Stimulated activated CD4-positive, alpha-beta T cell treated with anti-CD3 and anti-CD28 coated beads, Interleukin-12 subunit alpha, Interleukin-12 subunit beta, amount 100 ng/mL, for 24 hours (primary cell): ENCODE measurements at regions not wholly inside any gene's neighbourhood (a gene's known extent, or its start where the extent isn't known, plus 50 kb on each side); places are given as distances from the start of the nearest gene placed in this dataset.
"Not testable (repeated sequence)": the region's sequence is repeated elsewhere in the genome, so short reads cannot be mapped to it uniquely, and the experiment has no call there.

Experiments used
- DNase-seq, 2 experiments: peaks; one replicate each; pipeline ENCODE4 v3.0.0-alpha.2; 2020; ENCODE audit warnings: low read depth in 2 of 2

DNA sequence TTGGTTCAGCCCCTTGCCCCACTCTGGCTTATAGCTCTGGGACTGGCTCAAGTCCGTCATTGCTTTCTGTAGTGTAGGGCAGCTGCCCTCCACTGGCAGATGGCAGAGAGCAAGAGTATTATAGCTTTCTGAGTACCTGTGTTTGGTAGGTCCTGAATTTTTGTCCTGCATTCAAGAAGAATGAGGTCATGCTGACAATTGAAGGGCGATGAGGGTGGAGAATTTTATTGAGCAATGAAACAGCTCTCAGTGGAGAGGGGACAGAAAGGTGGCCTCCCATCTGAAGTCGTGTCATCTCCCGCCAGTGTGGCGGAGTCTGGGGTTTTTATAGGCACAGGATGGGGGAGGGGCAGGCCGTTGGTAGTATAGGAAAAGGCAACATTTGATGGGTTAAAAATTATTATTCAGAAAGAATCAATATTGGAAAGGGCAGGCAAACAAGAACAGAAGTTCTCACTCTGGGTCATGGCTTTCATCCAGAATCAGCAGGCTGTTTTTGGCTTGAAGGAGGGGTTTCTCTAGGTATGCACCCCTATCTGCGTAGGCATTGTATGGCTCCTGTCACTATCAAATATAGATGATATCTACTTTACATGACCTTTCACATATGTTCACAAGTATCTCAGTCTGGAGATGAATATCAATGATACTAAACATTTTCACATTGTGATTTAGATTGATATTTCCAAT lies 1239.7 kb upstream of the ALCAM start:
- DNase-seq = no peak

DNA sequence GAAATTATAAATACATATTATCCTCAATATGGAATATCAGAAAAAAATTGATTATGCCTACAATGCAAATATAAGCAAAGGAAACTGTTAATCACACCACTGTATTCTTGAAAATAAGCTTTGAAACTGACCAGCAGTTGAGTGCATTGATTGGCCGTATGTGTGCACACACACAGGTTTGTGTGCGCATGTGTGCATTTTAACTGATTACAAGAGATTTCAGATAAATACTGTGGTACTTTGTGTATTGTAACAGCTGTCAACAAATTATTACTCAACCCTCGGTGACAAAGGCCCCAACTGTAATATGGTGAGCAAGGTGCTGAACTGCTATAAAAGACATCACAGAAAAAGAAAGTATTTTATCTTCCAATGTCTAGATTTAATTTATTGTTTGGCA lies 1238.9 kb upstream of the ALCAM start:
- no peak for DNase-seq

DNA sequence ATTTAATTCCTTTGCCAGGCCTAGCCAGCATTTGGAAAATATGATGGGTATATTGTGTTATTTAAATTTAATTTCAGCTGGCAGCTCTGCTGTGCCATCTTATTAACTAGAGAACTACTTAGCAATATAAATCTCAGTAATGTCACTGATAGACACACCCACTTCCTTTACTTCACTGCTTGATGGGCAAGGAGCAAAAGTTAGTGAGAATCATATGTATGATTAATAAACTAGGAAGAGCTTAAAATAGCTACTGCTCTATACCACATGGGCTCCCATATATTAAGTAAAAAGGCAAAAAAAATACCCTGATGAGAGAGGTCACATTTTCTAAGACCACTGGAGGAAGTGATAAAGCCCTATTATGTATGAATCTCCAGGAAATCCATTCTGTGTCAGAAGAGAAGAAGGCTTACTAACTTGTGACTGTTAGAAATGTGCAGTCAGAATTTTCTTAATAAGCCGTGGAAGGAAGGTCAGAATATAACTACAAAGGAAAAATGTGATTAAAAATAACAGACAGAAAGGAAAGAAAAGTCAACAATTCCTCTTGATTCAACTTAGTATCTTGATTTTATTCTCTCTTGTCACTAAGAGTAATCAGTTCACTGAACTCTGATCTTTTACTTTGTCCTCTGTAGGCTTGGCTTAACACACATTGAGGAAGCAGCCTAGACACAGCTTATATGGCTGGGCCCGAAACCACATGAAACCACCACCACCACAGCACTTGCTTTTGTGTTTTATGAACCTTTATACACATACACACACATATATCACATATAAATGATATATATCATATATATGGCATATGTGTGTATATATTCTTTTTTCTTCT lies 1233.9 kb upstream of the ALCAM start:
- DNase-seq = no peak

DNA sequence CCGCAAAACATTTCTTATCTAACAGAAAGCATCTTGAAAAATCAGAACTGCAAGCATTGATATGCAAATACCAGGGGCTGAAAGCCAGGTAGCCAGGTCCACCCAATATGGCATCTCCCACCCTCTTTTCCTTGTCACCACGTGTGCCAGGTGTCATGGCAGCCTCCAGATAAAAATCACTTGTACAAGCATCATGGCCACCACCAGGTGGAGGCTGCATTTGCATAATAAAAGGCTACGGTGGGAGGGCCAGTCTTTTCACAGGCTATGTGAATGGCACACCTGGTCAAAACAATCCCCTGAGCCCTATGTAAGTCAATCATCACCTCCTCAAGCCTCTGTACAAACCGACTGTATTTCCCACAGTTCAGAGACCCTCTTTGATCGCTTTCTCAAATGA lies 1233.1 kb upstream of the ALCAM start:
- no peak for DNase-seq

DNA sequence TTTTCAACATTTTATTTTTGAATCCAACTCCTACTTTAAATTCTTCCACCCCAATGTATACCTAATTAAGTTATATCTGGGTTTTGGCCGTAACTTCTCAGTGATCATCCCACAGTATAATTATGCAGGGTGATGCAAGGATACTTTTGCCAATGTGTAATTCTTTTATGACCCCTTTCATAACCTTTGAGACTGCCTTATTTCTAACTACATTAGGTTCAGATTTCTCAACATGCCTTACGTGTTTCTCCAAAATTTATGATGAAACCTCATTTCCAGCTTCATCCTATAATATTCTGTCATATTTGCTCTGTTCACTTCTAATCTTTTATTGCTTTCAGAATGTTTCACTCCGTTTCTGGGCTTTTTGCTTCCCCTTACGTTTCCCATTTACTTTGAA lies 1229.6 kb upstream of the ALCAM start:
- no peak for DNase-seq

DNA sequence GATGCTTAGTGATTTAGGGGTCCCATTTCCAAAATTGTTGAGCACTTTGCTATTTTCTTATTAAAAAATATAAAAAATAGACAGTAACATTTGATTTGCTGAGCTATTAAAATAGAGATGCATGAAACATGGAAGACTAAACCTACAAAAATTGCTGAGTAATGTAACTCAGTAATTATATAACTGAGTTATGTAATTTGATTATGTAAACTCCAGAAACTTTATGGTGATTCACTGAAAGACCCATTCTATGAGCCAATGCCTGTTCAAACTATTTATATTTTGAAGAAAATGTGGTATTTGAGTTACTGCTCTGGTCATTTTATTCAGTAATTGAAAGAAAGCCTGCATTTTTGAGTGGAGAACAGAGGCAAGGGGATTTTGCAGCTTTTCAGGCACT lies 1221.5 kb upstream of the ALCAM start:
- no peak for DNase-seq

DNA sequence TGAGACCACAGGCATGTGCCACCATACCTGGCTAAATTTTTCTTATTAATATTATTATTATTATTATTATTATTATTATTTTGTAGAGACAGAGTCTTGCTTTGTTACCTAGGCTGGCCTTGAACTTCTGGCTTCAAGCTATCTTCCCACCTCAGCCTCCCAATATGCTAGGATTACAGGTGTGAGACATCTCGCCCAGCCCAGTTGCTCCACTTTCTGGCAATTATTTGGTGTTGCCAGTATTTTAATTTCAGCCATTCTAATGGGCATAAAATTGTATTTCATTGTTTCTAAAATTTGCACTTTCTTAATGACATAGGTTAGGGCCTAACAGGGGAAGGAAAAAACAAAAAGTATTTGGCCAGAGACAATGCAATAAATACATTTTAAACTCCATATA lies 1217.6 kb upstream of the ALCAM start:
- no peak for DNase-seq

DNA sequence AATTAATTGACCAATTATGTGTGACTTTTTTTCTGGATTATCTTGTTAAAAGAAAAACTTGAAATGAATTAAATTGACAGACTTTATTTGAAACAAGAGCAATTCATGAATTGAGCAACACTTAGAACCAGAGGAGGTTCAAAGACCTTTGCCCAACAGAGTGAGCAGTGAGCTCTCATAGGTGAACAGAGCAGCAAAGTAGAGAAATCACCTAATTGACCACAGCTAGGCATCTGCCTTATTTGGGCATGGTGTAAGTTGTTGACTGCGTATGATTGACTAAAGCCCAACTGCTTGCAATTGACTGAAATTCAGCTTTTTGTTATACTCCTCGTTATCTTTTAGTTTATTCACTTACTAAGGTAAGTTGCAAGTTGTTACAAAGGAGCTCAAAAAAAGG lies 1216.0 kb upstream of the ALCAM start:
- DNase-seq = no peak

DNA sequence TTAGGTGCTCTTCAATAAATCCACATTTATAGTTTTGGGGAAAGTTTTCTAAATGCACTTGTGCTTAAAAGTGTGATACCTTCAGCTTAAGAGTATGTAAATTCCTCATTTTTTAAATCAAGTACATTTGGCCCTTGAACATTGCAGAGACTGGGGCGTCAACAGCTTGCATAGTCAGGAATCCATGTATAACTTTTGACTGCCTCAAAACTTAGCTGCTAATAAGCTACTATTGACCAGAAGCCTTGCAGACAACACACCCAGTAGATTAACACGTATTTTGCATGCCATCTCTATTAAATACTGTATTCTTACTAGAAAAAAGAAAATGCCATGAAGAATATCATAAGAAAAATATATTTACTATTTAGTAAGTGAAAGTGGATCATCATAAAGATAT lies 1211.8 kb upstream of the ALCAM start:
- no peak for DNase-seq

DNA sequence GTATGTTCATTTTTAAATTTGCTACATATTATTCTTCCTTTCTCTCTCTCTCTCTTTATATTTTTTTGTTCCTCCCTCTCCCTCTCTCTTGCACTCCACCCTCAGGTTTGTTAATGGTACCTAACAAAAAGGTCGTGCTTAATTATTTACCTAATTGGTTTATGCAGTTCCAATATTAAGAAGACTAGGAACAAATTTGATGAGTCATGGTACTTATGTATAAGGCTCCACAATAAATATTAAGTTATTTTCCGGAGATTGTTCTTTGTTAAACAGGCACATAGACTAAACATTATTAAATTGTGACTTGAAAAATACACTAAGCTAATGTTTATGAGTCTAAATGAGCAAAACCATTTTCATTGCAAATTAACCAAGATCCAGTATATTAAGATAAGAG lies 1200.8 kb upstream of the ALCAM start:
- DNase-seq = no peak

DNA sequence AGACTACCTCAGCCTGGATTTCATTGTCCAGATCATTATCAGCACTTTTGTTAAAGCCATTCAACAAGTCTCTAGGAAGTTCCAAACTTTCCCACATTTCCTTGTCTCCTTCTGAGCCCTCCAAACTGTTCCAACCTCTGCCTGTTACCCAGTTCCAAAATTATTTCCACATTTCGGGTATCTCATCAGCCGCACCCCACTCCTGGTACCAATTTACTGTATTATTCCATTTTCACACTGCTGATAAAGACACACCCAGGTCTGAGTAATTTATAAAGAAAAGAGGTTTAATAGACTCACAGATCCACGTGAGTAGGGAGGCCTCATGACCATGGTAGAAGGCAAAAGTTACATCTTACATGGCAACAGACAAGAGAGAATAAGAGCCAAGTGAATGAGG lies 1198.3 kb upstream of the ALCAM start:
- no peak for DNase-seq

DNA sequence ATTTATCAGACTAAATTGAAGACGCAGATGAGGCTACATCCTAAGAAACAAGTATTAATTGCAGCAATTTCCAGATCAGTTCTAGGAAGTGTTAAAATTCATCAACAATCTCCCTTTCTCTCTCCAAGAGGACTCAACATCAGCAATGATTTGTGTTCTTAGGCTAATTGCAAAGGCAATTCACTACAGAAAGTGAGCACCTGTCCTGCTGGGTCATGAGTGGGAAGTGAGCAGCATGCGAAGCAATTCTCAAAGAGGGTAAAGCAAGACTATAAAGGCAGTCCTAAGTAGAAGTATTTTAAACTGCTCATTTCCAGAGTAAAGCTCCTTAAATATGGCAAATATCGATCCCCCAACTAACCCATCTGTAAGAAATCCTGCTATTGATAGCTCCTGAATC lies 1191.0 kb upstream of the ALCAM start:
- DNase-seq = no peak

DNA sequence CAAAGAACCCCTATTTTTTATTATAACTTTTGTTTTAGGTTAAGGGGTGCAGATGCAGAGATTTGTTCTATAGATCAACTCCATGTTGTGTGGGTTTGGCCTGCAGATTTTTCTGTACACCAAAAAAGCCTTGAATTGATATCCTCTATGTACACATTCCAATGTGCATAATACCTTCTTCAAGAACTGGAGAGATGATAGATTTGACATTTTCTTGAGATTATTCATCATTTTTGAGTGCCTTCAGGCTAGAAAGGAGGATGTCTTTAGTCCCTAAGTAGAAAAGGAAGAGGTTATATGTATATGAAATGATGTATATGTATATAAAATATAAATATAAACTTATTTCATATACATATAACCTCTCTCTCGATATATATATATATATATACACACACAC lies 1190.0 kb upstream of the ALCAM start:
- DNase-seq = no peak

DNA sequence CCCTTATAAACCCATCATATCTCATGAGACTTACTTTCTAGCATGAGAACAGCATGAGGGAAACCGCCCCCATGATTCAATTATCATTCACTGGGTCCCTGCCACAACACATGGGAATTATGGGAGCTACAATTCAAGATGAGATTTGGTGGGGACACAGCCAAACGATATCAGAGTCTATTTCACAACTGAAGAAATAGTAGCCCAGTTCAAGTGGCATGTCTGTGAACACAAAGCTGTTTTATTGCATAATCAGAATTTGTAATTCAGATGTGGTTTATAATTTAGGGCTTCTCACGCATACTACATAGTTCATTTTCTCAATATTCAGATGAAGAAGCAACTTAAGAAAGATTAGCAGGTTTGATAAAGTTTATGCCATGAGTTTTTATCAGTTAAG lies 1188.0 kb upstream of the ALCAM start:
- DNase-seq = no peak

DNA sequence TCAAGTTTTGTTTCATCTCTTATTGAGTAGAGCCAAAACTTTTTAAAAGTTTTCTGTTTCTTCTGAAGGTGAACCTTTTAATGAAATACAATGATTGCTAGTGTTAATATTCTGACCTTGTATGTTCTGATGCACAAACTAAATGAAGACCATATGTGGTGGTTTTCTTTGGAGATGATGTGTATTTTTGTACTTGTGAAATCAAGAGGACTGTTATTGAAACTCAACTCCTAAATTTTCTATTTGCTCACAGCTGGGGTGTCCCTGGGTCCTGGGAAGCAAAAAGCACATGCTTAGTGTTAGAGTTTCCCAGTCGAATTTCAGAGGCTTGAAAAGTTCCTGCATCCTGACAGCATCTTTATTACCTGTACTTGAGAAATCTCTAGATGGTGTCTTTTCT lies 1185.8 kb upstream of the ALCAM start:
- DNase-seq = no peak

DNA sequence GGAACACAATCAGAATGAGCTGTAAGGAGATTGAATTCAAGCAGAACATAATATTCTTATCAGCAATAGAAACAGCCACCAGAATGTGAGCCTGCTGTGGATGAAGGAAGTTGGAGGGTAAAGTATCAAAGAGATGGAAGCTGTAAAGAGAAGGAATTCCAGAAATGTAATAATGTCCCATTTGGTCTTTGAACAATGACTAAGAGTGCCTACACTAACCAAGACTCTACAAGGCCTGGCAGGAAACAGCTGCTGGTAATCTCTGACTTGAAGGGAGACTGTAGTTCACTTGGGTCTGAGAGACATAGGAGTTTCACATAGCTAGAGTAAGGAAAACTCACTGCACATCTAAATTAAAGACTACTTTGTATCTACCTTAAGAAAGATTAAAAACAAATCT lies 1176.0 kb upstream of the ALCAM start:
- DNase-seq = no peak

DNA sequence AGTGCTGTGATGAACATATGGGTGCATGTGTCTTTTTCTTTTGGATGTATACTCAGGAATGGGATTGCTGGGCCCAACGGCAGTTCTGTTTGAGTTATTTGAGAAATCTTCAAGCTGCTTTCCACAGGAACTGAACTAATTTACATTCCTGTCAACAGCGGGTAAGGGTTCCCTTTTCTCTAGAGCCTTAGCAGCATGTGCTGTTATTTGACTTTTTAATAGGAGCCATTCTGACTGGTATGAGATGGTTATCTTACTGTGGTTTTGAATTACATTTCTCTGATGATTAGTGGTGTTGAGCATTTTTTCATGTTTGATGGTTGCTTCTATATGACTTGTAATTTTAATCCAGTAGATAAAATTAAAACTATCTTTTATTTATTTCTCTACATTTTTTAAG lies 1168.6 kb upstream of the ALCAM start:
- no peak for DNase-seq

DNA sequence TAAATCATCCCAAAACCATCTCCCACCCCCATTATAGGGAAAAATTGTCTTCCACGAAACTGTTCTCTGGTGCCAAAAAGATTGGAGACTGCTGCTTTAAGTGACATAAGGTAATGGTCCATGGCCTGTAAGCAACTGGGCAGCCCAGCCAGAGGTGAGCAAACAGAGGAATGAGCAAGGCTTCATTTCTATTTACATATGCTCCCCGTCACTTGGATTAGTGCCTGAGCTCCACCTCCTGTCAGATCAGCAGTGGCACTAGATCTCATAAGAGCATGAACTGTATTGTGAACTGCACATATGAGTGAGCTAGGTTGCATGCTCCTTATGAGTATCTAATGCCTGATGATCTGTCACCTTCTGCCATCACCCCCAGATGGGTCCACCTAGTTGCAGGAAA lies 1159.8 kb upstream of the ALCAM start:
- DNase-seq = no peak

DNA sequence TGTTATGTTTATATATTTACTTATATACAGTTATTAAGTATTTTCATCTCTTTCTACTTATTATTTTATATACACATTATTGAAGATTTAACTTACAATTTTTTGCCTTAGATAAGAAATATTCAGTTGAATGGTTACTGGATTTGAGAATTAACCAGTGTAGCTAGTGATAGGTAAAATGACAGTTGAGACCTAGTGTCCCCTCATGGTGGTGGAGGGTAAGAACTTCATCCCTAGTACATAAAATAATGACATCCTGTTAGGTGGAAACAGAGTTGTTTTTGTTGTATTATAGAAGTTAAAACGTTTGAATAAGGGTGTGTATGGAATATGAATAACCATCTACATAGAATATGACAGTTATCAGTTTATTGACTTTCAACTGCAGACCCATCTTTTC lies 1152.4 kb upstream of the ALCAM start:
- DNase-seq = no peak

DNA sequence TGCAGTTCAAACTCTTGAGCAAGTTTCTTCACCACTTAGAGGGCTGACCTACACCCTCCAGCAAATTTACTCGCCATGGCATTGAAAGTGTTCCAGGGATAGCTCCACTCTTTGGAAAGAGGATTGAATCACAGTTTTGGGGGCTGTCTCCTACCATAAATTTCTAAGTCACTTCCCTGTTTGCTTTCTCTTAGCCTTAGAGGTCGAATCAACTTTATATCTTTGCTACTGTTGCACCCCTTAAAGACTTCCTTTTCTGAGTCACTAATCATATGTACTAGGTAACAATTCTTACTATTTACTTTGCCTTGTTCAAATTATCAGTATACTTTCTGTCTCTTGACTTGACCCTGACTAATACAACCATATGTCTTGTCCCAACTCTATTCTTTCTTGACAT lies 1151.8 kb upstream of the ALCAM start:
- no peak for DNase-seq

DNA sequence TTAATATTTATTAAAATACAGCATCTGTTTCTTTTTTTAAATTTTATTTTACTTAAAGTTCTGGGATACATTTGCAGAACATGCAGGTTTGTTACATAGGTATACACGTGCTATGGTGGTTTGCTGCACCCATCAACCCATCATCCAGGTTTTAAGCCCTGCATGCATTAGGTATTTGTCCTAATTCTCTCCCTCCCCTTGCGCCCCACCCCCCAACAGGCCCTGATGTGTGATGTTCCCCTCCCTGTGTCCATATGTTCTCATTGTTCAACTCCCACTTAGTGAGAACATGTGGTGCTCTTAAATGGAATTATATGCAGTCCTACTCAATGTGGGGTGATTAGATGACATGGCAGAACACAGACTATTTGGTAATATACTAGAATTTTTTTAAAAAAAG lies 1147.7 kb upstream of the ALCAM start:
- DNase-seq = not testable (repeated sequence)

DNA sequence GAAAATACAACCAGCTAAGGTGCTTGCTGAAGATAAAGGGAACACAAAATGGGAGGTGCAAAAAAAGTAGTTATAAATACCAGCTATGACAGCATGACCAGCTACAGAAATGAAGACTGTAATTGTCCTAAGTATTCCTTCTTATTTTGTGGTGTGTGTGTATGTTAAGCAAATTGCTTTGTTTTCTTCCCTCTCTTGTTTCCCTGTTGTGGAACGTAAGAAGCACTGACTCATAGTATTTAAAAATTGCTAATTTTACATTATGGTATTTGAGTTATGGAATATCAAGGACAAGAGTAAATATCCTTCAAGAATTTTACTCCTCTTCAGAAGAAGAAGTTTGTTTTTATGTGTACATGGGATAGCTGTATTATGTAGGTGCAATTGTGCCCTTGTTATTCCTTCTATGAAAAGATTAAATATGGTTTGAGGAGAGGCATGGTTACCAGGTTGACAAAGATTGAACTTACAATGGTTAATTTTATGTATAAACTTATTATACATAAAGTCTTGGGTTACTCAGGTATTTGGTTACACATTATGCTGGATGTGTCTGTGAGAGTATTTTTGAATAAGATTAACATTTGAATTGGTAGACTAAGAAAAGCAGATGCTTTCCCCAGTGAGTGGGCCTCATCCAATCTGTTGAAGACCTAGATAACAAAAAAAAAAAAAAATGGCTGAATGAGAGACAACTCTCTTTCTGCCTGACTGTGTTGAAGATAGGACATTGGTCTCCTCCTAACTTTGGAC lies 1132.1 kb upstream of the ALCAM start:
- no peak for DNase-seq

DNA sequence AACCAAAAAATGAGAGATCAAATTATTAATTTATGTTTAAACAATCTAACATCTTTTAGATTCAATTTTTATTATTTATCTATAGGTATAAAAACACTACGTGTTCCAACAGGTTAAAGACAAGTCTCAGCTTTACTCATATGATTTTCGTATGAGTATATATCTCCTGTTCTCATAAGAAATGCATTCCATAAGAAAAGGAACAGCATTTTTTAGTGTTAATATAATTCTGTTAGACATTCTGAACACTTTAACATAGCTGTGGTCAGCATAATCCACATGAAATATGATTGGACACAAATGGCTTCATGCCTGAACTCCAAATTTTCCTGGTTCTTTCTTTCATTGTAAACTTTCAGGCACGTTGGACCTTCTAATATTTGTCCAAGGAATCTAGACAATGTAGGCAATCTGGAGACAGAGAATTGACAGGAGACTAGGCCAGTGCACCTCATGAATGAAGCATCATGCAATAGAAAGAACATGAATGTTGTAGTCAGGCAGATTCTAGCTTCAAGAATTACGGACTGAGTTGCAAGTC lies 1122.0 kb upstream of the ALCAM start:
- DNase-seq = no peak
